SU-DHL-6 (cell line): ENCODE measurements at regions not wholly inside any gene's neighbourhood (a gene's known extent, or its start where the extent isn't known, plus 50 kb on each side); places are given as distances from the start of the nearest gene placed in this dataset.

Experiments used
- CTCF ChIP-seq: fragments of 200-600 bp; sonication (generic); IDR thresholded peaks from one replicate; pipeline ENCODE4 v1.5.1; 2017; ENCODE audit warnings: antibody characterized with exemption, mild to moderate bottlenecking, low read length, moderate library complexity; ENCODE audit not compliant: insufficient read depth, poor library complexity, severe bottlenecking
- EZH2phosphoT487 ChIP-seq: fragments of 200-600 bp; sonication (generic), shearing (Covaris generic); conservative IDR thresholded peaks from 2 replicates; pipeline ENCODE4 v1.6.1; 2018; ENCODE audit warnings: mild to moderate bottlenecking, antibody characterized with exemption, low read length, moderate library complexity, mixed read lengths

GRCh38 chr2:234420408-234420807, 76.5 kb downstream of the ARL4C start:
- no peak for TF ChIP-seq CTCF
- no peak for TF ChIP-seq EZH2phosphoT487
